Osteocyte (in vitro differentiated cells): ENCODE measurements at regions not wholly inside any gene's neighbourhood (a gene's known extent, or its start where the extent isn't known, plus 50 kb on each side); places are given as distances from the start of the nearest gene placed in this dataset.

Experiments used
- DNase-seq: peaks from one replicate; pipeline ENCODE4 v3.0.0; 2021; ENCODE audit warnings: mixed read lengths; ENCODE audit not compliant: unreplicated experiment; ENCODE audit errors: extremely low spot score
- H3K27ac Mint-ChIP-seq: one replicate; pipeline ENCODE4 v1.8.0; 2021; ENCODE audit warnings: mild to moderate bottlenecking, mixed read lengths; ENCODE audit not compliant: unreplicated experiment
- H3K27me3 Mint-ChIP-seq: one replicate; pipeline ENCODE4 v1.8.0; 2021; ENCODE audit warnings: mixed read lengths; ENCODE audit not compliant: unreplicated experiment
- H3K36me3 Mint-ChIP-seq: one replicate; pipeline ENCODE4 v1.8.0; 2021; ENCODE audit warnings: mixed read lengths; ENCODE audit not compliant: unreplicated experiment
- H3K4me1 Mint-ChIP-seq: one replicate; pipeline ENCODE4 v1.8.0; 2021; ENCODE audit warnings: mixed read lengths; ENCODE audit not compliant: unreplicated experiment
- H3K4me3 Mint-ChIP-seq: one replicate; pipeline ENCODE4 v1.8.0; 2021; ENCODE audit warnings: mild to moderate bottlenecking, moderate library complexity, mixed read lengths; ENCODE audit not compliant: unreplicated experiment
- H3K9me3 Mint-ChIP-seq: one replicate; pipeline ENCODE4 v1.8.0; 2021; ENCODE audit warnings: mixed read lengths; ENCODE audit not compliant: unreplicated experiment
- CTCF ChIP-seq: fragments of 200-600 bp; sonication (generic); IDR thresholded peaks from 2 replicates; pipeline ENCODE4 v1.5.0; 2021; ENCODE audit warnings: antibody characterized with exemption, mild to moderate bottlenecking, moderate library complexity

GRCh38 chr7:45479781-45480180, 94.4 kb upstream of the ADCY1 start:
- H3K27me3 Mint-ChIP-seq = peaks cover 10% of the 10 kb centered on the region
- no peaks in the 10 kb centered on the region for H3K9me3 Mint-ChIP-seq
- no peak overlapping the region for H3K4me3 Mint-ChIP-seq
- no peak for DNase-seq
- H3K27ac Mint-ChIP-seq = no peak overlapping the region
- H3K4me1 Mint-ChIP-seq = no peaks in the 10 kb centered on the region
- H3K36me3 Mint-ChIP-seq = no peaks in the 10 kb centered on the region
- TF ChIP-seq CTCF = no peak

- TF ChIP-seq CTCF = no peak
- Mint-ChIP-seq H3K4me1 (no peaks in the 10 kb centered on the region), H3K27me3 (peaks cover 5% of the 10 kb centered on the region), H3K36me3 (no peaks in the 10 kb centered on the region), H3K9me3 (no peaks in the 10 kb centered on the region), H3K27ac (no peak overlapping the region), H3K4me3 (no peak overlapping the region)
- DNase-seq = no peak
Observed at GRCh38 chr7:45482451-45482850, 91.7 kb upstream of the ADCY1 start.

- Mint-ChIP-seq H3K36me3 (no peaks in the 10 kb centered on the region), H3K27ac (no peak overlapping the region), H3K4me1 (no peaks in the 10 kb centered on the region), H3K9me3 (no peaks in the 10 kb centered on the region), H3K4me3 (no peak overlapping the region), H3K27me3 (peaks cover 5% of the 10 kb centered on the region)
- no peak for TF ChIP-seq CTCF
- no peak for DNase-seq
Observed at GRCh38 chr7:45484094-45484493, 90.1 kb upstream of the ADCY1 start.

GRCh38 chr7:45486575-45486974, 87.6 kb upstream of the ADCY1 start:
- Mint-ChIP-seq H3K27ac (no peak overlapping the region), H3K27me3 (peaks cover 9% of the 10 kb centered on the region), H3K4me1 (no peaks in the 10 kb centered on the region), H3K9me3 (peaks cover 8% of the 10 kb centered on the region), H3K4me3 (no peak overlapping the region), H3K36me3 (no peaks in the 10 kb centered on the region)
- no peak for TF ChIP-seq CTCF
- DNase-seq = no peak

GRCh38 chr7:45494885-45495284, 79.3 kb upstream of the ADCY1 start:
- Mint-ChIP-seq H3K9me3 (peaks cover 12% of the 10 kb centered on the region), H3K4me1 (no peaks in the 10 kb centered on the region), H3K27me3 (peaks cover 29% of the 10 kb centered on the region), H3K4me3 (no peak overlapping the region), H3K27ac (no peak overlapping the region), H3K36me3 (no peaks in the 10 kb centered on the region)
- DNase-seq = no peak
- TF ChIP-seq CTCF = no peak
